ENCODE measurements at regions not wholly inside any gene's neighbourhood (a gene's known extent, or its start where the extent isn't known, plus 50 kb on each side); places are given as distances from the start of the nearest gene placed in this dataset.

DNA sequence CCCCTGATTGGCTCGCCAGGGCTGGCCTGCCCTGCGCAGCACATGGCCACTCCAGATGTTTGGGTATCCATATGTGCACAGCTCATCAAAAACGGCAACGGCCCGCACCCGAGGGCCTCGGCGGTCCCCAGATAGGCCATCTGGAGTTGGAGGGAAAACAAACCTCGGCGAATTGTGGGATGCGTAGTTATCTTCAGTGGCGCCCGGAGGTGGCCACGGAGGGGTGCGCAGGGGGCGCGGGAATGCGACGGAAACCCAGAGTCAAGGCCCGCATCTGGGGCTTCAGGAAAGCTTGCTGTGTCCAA lies 156.5 kb downstream of the TLE3 start:
- TF ChIP-seq, protein P1, sequence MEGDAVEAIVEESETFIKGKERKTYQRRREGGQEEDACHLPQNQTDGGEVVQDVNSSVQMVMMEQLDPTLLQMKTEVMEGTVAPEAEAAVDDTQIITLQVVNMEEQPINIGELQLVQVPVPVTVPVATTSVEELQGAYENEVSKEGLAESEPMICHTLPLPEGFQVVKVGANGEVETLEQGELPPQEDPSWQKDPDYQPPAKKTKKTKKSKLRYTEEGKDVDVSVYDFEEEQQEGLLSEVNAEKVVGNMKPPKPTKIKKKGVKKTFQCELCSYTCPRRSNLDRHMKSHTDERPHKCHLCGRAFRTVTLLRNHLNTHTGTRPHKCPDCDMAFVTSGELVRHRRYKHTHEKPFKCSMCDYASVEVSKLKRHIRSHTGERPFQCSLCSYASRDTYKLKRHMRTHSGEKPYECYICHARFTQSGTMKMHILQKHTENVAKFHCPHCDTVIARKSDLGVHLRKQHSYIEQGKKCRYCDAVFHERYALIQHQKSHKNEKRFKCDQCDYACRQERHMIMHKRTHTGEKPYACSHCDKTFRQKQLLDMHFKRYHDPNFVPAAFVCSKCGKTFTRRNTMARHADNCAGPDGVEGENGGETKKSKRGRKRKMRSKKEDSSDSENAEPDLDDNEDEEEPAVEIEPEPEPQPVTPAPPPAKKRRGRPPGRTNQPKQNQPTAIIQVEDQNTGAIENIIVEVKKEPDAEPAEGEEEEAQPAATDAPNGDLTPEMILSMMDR (IDR thresholded peaks at IDR 0.05; ENCODE audit: borderline replicate concordance, insufficient read depth, low read depth, low read length), result no peak
- H3K4me3 ChIP-seq (ENCODE audit: low read depth, low read length), result no peak overlapping the region

DNA sequence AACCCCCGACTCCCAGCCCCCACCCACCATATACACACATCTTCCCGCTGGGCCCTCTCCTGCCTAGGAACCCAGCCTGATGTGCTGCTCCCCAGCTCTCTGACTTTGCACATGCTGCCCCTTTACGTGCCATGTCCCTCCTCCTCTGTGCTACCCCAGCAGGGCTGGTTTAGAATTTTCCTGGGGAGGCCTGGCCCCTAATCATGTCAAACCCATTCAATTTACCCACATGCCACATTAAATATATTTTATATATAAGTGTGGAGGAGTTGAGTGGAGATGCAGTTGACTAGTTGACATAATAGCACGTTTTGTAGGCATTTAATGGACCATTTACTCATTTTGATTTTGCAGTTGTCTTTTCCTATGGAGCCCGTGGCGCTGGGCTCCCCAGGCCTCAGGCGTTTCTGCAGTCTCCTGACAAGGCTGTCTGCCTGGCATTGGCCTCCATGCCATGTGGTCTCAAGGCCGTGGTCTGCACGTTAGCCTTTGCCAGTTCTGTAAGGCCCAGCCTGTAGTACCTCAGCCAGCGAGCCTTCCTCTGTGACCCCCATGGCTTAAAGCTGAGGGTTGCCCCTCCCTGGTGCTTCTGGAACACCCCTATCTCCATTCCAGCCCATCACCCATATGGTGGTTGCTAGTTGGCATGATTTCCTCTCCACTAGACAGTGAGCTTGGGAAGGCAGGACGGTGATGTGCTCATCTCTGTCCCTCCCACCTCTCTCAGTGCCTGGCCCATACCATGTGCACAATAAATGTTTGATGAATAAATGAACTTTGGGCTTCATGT lies 155.8 kb downstream of the TLE3 start:
- TF ChIP-seq, protein P1 (IDR thresholded peaks at IDR 0.05; ENCODE audit: borderline replicate concordance, insufficient read depth, low read depth, low read length), result no peak
- no peak overlapping the region for H3K4me3 ChIP-seq (ENCODE audit: low read depth, low read length)

DNA sequence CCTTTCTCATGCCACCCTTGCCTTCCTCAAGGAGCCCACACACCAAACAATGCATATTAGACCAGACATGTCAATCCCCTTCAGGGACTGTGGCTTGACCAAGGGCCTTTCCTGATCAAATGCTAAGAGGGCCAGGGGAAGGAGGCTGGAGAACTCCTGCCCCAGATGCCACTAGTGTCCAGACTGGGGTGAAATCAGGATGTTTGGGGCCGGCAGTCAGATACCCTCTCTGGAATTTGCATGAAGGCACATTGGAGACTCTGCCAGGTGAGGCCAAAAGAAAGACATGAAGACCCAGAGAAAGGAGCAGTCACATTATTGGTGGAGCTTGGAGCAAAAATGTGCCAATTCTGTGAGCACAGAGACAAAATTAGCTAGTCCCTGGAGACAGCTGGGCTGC lies 154.1 kb downstream of the TLE3 start:
- TF ChIP-seq, protein P1 (IDR thresholded peaks at IDR 0.05; ENCODE audit: borderline replicate concordance, insufficient read depth, low read depth, low read length), result no peak
- no peak overlapping the region for H3K4me3 ChIP-seq (ENCODE audit: low read depth, low read length)

DNA sequence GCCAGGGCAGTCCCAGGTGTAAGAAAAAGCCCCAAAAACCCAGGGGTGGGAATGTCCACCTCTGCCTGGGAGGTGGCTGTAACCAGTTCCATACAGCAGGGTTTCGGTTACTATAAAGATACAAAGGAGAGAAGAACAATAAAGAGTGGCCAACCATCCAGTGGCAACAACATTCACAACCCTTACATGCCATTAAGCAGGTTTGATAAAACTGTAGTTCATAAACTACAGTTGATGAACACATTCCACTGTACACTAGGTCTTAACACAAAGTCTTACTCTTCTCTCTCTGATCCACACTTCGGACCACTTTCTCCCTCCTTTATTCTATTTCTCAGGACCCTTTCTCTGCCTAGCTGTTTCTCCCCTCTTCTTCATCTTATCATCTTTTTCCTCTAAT lies 152.0 kb downstream of the TLE3 start:
- no peak overlapping the region for H3K4me3 ChIP-seq (ENCODE audit: low read depth, low read length)
- TF ChIP-seq, protein P1 (IDR thresholded peaks at IDR 0.05; ENCODE audit: borderline replicate concordance, insufficient read depth, low read depth, low read length), result no peak

DNA sequence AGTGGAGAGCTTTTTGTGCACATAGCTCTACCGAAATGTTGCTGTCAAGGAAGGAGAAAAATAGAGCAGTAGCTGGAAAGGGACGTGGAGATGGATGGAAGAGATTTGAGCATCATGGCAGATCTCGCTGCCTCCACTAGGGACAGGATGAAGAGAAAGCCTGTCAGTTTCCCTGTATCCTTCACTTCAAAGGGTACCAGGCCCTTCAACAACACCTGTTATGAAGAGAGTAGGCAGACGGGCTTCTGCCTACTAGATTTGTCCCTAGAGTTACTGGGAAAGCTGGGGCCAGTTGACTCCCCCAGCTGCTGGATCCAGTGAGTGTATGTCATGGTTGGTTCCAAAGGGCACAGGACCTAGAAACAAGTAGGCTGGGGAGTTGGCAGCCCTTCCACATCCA lies 150.8 kb downstream of the TLE3 start:
- no peak overlapping the region for H3K4me3 ChIP-seq (ENCODE audit: low read depth, low read length)
- TF ChIP-seq, protein P1 (IDR thresholded peaks at IDR 0.05; ENCODE audit: borderline replicate concordance, insufficient read depth, low read depth, low read length), result no peak

DNA sequence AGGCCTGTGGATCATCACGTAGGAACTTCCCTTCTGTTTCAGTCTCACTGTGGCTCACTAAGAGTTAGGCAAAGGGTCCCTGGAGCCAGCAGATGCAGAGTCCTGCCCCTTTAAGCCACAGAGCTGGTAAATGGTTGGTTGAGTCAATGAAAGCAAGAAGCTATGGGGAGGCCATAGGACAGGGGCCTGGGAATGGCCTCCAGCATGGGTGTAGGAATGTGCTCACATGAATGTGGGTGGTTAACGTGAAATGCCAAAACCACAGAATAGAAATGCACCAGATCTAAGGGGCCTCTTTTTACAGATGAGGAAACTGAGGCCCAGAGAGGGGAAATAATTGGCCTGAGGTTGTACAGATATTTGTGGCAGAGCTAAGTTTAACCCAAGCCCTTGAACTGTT lies 150.3 kb downstream of the TLE3 start:
- H3K4me3 ChIP-seq (ENCODE audit: low read depth, low read length), result no peak overlapping the region
- TF ChIP-seq, protein P1 (IDR thresholded peaks at IDR 0.05; ENCODE audit: borderline replicate concordance, insufficient read depth, low read depth, low read length), result no peak

DNA sequence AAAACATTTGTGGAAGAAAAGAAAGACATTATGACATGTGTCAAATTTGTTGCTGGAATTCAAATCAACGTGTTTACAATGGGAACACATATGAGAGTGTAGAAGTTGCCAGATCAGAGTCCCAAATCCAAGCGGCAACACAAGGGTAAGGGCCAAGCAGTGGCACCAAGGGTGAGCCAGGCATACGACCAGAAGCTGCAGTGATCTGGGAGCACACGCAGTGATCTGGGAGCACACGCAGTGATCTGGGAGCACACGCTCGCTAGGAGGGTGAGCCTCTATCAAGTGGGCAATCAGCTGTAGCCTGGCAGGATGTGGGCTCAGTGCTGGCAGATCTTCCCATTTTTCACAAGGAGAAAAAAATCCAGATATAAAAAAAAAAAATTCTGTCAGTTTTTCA lies 148.2 kb downstream of the TLE3 start:
- TF ChIP-seq, protein P1 (IDR thresholded peaks at IDR 0.05; ENCODE audit: borderline replicate concordance, insufficient read depth, low read depth, low read length), result no peak
- no peak overlapping the region for H3K4me3 ChIP-seq (ENCODE audit: low read depth, low read length)
